ENCODE measurements at regions not wholly inside any gene's neighbourhood (a gene's known extent, or its start where the extent isn't known, plus 50 kb on each side); places are given as distances from the start of the nearest gene placed in this dataset.
"Not testable (repeated sequence)": the region's sequence is repeated elsewhere in the genome, so short reads cannot be mapped to it uniquely, and the experiment has no call there.

DNA sequence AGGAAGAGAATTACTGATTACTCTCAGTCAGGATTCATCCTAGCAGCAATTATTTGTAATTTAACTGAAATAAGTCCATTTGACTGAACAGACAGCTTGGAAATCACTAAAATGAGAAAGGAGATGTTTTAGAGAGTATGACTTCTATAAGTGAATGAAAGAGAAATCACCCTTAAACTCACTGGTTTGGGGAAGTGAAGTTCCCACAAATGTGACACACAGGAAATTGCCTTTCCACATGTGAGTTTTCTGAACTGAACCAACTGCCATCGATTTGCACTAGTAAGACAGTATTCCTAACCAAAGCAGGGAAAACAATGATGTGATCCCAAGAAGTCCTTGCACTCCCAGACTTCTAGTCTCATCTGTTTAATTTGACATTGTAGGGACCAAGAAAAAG lies 110.5 kb downstream of the FAM72C start:
- TF ChIP-seq, protein P1, sequence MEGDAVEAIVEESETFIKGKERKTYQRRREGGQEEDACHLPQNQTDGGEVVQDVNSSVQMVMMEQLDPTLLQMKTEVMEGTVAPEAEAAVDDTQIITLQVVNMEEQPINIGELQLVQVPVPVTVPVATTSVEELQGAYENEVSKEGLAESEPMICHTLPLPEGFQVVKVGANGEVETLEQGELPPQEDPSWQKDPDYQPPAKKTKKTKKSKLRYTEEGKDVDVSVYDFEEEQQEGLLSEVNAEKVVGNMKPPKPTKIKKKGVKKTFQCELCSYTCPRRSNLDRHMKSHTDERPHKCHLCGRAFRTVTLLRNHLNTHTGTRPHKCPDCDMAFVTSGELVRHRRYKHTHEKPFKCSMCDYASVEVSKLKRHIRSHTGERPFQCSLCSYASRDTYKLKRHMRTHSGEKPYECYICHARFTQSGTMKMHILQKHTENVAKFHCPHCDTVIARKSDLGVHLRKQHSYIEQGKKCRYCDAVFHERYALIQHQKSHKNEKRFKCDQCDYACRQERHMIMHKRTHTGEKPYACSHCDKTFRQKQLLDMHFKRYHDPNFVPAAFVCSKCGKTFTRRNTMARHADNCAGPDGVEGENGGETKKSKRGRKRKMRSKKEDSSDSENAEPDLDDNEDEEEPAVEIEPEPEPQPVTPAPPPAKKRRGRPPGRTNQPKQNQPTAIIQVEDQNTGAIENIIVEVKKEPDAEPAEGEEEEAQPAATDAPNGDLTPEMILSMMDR (IDR thresholded peaks at IDR 0.05; ENCODE audit: control extremely low read depth in 1 of 3, insufficient read depth in 1 of 3, low read depth in 1 of 3, low read length in 3 of 3): not testable (repeated sequence)
- not testable (repeated sequence) for TF ChIP-seq JUN (IDR thresholded peaks at IDR 0.05; ENCODE audit: low read depth, low read length); TEAD4 (IDR thresholded peaks at IDR 0.05; ENCODE audit: low read depth, low read length); TAF1 (IDR thresholded peaks at IDR 0.05; ENCODE audit: low read depth, low read length); POLR2AphosphoS5 (IDR thresholded peaks at IDR 0.05; ENCODE audit: low read depth, low read length); BACH1 (IDR thresholded peaks at IDR 0.05; ENCODE audit: low read length)
